SK-N-SH (cell line): ENCODE measurements at regions not wholly inside any gene's neighbourhood (a gene's known extent, or its start where the extent isn't known, plus 50 kb on each side); places are given as distances from the start of the nearest gene placed in this dataset.

Source experiments
- EZH2phosphoT487 ChIP-seq: fragments of 200-600 bp; sonication (generic); IDR thresholded peaks from 2 replicates; pipeline ENCODE4 v1.6.1; 2017; ENCODE audit warnings: low read depth, mixed run types, mild to moderate bottlenecking, antibody characterized with exemption, moderate library complexity, borderline replicate concordance
- FOXM1 ChIP-seq: IDR thresholded peaks from 2 replicates; pipeline ENCODE4 v1.4.0; 2012; ENCODE audit warnings: low read depth, mild to moderate bottlenecking
- JUND ChIP-seq: IDR thresholded peaks from 2 replicates; pipeline ENCODE4 v1.4.0; 2012
- MXI1 ChIP-seq: IDR thresholded peaks from 2 replicates; pipeline ENCODE4 v1.6.1; 2012; ENCODE audit warnings: mild to moderate bottlenecking, low read depth, low read length, improper control_type of control experiment
- POLR2AphosphoS5 ChIP-seq: IDR thresholded peaks from 2 replicates; pipeline ENCODE4 v1.6.1; 2012; ENCODE audit warnings: low read depth, low read length
- SMC3 ChIP-seq: IDR thresholded peaks from 2 replicates; pipeline ENCODE4 v1.6.1; 2012; ENCODE audit warnings: low read depth, low read length, improper control_type of control experiment
- TAF1 ChIP-seq: IDR thresholded peaks from 2 replicates; pipeline ENCODE4 v1.6.1; 2012; ENCODE audit warnings: low read depth, mild to moderate bottlenecking, low read length, moderate library complexity, borderline replicate concordance
- YY1 ChIP-seq: IDR thresholded peaks from 2 replicates; pipeline ENCODE4 v1.4.0; 2012; ENCODE audit warnings: low read depth, mild to moderate bottlenecking
- TF ChIP-seq, protein P1 (sequence below): fragments of 200-600 bp; sonication (generic); IDR thresholded peaks from 2 replicates; pipeline ENCODE4 v1.6.1; 2017; ENCODE audit warnings: antibody characterized with exemption, mild to moderate bottlenecking, moderate library complexity
- TF ChIP-seq, protein P2 (sequence below): IDR thresholded peaks from 2 replicates; pipeline ENCODE4 v1.4.0; 2012; ENCODE audit warnings: low read depth

DNA sequence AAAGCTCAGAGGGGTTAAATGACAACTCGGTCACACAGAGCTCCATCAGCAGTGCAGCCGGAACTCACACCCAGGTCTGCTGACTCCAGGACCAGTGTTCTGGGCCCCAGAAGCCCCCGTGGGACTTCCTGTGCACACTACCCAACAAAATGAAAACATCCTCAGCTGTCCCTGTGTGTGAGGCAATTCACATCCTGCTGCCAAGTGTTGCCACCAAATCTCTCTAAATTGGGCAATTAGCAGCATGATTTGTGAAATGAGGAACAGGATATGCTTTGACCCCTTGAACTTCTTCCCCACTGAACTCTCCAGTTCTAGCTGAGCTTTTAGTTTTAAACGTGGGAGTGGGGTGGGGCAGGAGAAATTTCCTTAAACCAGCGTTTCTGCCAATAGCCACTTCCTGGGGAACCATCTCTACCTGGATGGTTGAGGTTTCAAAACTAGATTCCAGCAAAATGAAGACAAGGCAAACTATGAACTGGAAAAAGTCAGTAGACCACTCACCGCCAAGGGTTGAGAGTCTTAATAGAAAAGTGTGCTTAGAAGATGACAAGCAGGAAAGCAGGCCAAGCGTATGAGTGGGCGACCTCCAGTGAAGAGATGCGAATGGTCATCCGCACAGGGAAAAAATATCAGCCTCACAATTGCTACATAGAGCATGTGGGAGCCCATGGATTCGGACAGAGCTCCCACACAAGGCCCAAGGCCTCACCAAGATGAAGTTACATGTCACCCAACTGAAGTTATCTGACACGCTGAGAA, 51.9 kb upstream of the CHST15 start:
- TF ChIP-seq, protein P1, sequence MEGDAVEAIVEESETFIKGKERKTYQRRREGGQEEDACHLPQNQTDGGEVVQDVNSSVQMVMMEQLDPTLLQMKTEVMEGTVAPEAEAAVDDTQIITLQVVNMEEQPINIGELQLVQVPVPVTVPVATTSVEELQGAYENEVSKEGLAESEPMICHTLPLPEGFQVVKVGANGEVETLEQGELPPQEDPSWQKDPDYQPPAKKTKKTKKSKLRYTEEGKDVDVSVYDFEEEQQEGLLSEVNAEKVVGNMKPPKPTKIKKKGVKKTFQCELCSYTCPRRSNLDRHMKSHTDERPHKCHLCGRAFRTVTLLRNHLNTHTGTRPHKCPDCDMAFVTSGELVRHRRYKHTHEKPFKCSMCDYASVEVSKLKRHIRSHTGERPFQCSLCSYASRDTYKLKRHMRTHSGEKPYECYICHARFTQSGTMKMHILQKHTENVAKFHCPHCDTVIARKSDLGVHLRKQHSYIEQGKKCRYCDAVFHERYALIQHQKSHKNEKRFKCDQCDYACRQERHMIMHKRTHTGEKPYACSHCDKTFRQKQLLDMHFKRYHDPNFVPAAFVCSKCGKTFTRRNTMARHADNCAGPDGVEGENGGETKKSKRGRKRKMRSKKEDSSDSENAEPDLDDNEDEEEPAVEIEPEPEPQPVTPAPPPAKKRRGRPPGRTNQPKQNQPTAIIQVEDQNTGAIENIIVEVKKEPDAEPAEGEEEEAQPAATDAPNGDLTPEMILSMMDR: no peak
- no peak for TF ChIP-seq FOXM1
- no peak for TF ChIP-seq POLR2AphosphoS5
- no peak for TF ChIP-seq YY1
- TF ChIP-seq MXI1: no peak
- TF ChIP-seq JUND: no peak
- TF ChIP-seq, protein P2, sequence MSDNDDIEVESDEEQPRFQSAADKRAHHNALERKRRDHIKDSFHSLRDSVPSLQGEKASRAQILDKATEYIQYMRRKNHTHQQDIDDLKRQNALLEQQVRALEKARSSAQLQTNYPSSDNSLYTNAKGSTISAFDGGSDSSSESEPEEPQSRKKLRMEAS: no peak
- TF ChIP-seq TAF1: no peak
- TF ChIP-seq SMC3: no peak
- no peak for TF ChIP-seq EZH2phosphoT487
